K562 (cell line): ENCODE measurements at regions not wholly inside any gene's neighbourhood (a gene's known extent, or its start where the extent isn't known, plus 50 kb on each side); places are given as distances from the start of the nearest gene placed in this dataset.

Experiments used
- ATAC-seq: fragments of 200-7000 bp; cut with Tn5 transposase; 3 replicates; pipeline ENCODE4 v1.9.1; 2020; ENCODE audit warnings: moderate library complexity
- BruUV-seq: library from RNA; stranded (reverse); fragments of 400-500 nt; replicated peaks from 2 replicates; lab custom pipeline; 2021; lab: Mats Ljungman, UMichigan
- CTCF ChIA-PET: fragments of 300-600 bp; formaldehyde crosslinking; extraction: SDS; loops from one replicate; lab custom pipeline; 2021; ENCODE audit warnings: low intra/inter-chr PET ratio; lab: Yijun Ruan, JAX
- POLR2A ChIA-PET: fragments of 300-600, 350-650 bp; sonication (Branson Sonifier 250); formaldehyde crosslinking; extraction: SDS; loops from one replicate; lab custom pipeline; 2021; ENCODE audit warnings: antibody characterized with exemption, inconsistent platforms; lab: Yijun Ruan, JAX
- DNase-seq, 4 experiments: peaks; one replicate each; pipeline versions ENCODE4 v3.0.0 to v3.0.0-alpha.2; 2011 to 2018; ENCODE audit warnings: low spot score in 3 of 4, mixed read lengths in 3 of 4; ENCODE audit errors: extremely low read depth in 1 of 4
- FAIRE-seq: peaks from 2 replicates; lab custom pipeline; 2011; peaks lifted over from hg19 to GRCh38; lab: Jason Lieb, UNC
- H2AFZ ChIP-seq: 2 replicates; pipeline ENCODE4 v1.6.0; 2011; ENCODE audit warnings: low read depth, low read length, control low read depth, inconsistent platforms
- H3K27ac ChIP-seq: fragments of 200-600 bp; 3 replicates; pipeline ENCODE4 v1.8.0; 2011; ENCODE audit warnings: low read depth, mild to moderate bottlenecking, control low read depth, inconsistent platforms, low read length, moderate library complexity, mixed read lengths; ENCODE audit errors: extremely low read depth
- H3K27me3 ChIP-seq, 2 experiments: fragments of 300-600 bp in 1 of 2; 2 replicates in 1 of 2; 3 replicates in 1 of 2; pipeline versions ENCODE4 v1.6.0 to v1.8.0; 2011; ENCODE audit warnings: inconsistent platforms in 2 of 2, low read length in 2 of 2, mild to moderate bottlenecking in 1 of 2, mixed read lengths in 1 of 2, moderate library complexity in 1 of 2; ENCODE audit not compliant: control insufficient read depth in 2 of 2, insufficient read depth in 2 of 2
- H3K36me3 ChIP-seq: fragments of 300-600 bp; 3 replicates; pipeline ENCODE4 v1.8.0; 2011; ENCODE audit warnings: mild to moderate bottlenecking, low read length, inconsistent platforms; ENCODE audit not compliant: control insufficient read depth, insufficient read depth
- H3K4me1 ChIP-seq, 2 experiments: fragments of 200-600 bp in 1 of 2; replicated peaks in 1 of 2; 2 replicates in 1 of 2; 3 replicates in 1 of 2; pipeline versions ENCODE4 v1.5.1 to v1.8.0; 2011; ENCODE audit warnings: inconsistent platforms in 2 of 2, low read length in 2 of 2, mild to moderate bottlenecking in 1 of 2, mixed read lengths in 1 of 2, moderate library complexity in 1 of 2; ENCODE audit not compliant: control insufficient read depth in 2 of 2, insufficient read depth in 2 of 2
- H3K4me2 ChIP-seq: 2 replicates; pipeline ENCODE4 v1.6.1; 2011; ENCODE audit warnings: low read length, control low read depth, inconsistent platforms, mixed read lengths; ENCODE audit not compliant: insufficient read depth
- H3K4me3 ChIP-seq: fragments of 200-600 bp; sonication (generic), shearing (Covaris generic); 2 replicates; pipeline ENCODE4 v1.5.1; 2016; ENCODE audit warnings: control low read depth, inconsistent platforms
- H3K79me2 ChIP-seq: fragments of 200-600 bp; 3 replicates; pipeline ENCODE4 v1.8.0; 2011; ENCODE audit warnings: low read length, inconsistent platforms; ENCODE audit not compliant: control insufficient read depth, insufficient read depth
- H3K9ac ChIP-seq, 2 experiments: 2 replicates each; pipeline versions ENCODE4 v1.6.0 to v1.6.1; 2011; ENCODE audit warnings: low read depth in 2 of 2, low read length in 2 of 2, control low read depth in 1 of 2, inconsistent platforms in 1 of 2, mild to moderate bottlenecking in 1 of 2, mixed read lengths in 1 of 2; ENCODE audit not compliant: insufficient read depth in 1 of 2
- H3K9me1 ChIP-seq: one replicate; pipeline ENCODE4 v1.6.0; 2011; ENCODE audit warnings: inconsistent platforms, mild to moderate bottlenecking, low read length, moderate library complexity; ENCODE audit not compliant: control insufficient read depth, insufficient read depth
- H3K9me3 ChIP-seq: replicated peaks from 2 replicates; pipeline ENCODE4 v1.5.1; 2011; ENCODE audit warnings: low read depth, low read length, inconsistent platforms; ENCODE audit not compliant: control insufficient read depth, insufficient read depth
- H4K20me1 ChIP-seq: replicated peaks from 2 replicates; pipeline ENCODE4 v1.6.1; 2011; ENCODE audit warnings: low read length, inconsistent platforms, mixed read lengths; ENCODE audit not compliant: control insufficient read depth, insufficient read depth
- CTCF ChIP-seq, 3 experiments: IDR thresholded peaks in 2 of 3; conservative IDR thresholded peaks in 1 of 3; 2 replicates each; pipeline ENCODE4 v1.5.1; 2011 to 2012; ENCODE audit warnings: low read length in 3 of 3, mild to moderate bottlenecking in 3 of 3, control low read depth in 2 of 3, improper control_type of control experiment in 1 of 3, inconsistent platforms in 1 of 3, low read depth in 1 of 3, mixed read lengths in 1 of 3, moderate library complexity in 1 of 3; ENCODE audit not compliant: insufficient read depth in 2 of 3
- E2F6 ChIP-seq, 2 experiments: IDR thresholded peaks; 2 replicates each; pipeline ENCODE4 v1.6.1; 2011; ENCODE audit warnings: borderline replicate concordance in 1 of 2, control low read depth in 1 of 2, low read depth in 1 of 2, low read length in 1 of 2, mild to moderate bottlenecking in 1 of 2, mixed read lengths in 1 of 2, moderate library complexity in 1 of 2; ENCODE audit not compliant: insufficient read depth in 1 of 2, insufficient read length in 1 of 2, poor library complexity in 1 of 2, severe bottlenecking in 1 of 2; ENCODE audit errors: extremely low read depth in 1 of 2
- ETV6 ChIP-seq, 3 experiments: fragments of 150-350 bp in 1 of 3; sonication (generic) in 1 of 3; formaldehyde crosslinking in 1 of 3; IDR thresholded peaks; 2 replicates each; pipeline versions ENCODE4 v1.6.1 to v1.8.0; 2014 to 2022; ENCODE audit warnings: borderline replicate concordance in 2 of 3, low read depth in 2 of 3, antibody characterized with exemption in 1 of 3, low read length in 1 of 3, mild to moderate bottlenecking in 1 of 3, missing genetic modification reagents in 1 of 3
- IFI16 ChIP-seq: fragments of 250-450 bp; sonication (Bioruptor Pico); IDR thresholded peaks from 2 replicates; pipeline ENCODE4 v2.1.2; 2022; ENCODE audit warnings: mild to moderate bottlenecking, inconsistent platforms
- MCM7 ChIP-seq, 2 experiments: fragments of 450-650 bp; IDR thresholded peaks; 2 replicates each; pipeline ENCODE4 v1.6.1; 2016 to 2018
- SIRT6 ChIP-seq: IDR thresholded peaks from one replicate; pipeline ENCODE4 v1.6.1; 2012; ENCODE audit warnings: low read depth, mild to moderate bottlenecking, control low read depth, inconsistent platforms, low read length, moderate library complexity
- ZNF133 ChIP-seq: fragments of 250-450 bp; sonication (Bioruptor Pico); IDR thresholded peaks from 2 replicates; pipeline ENCODE4 v1.4.0; 2020; ENCODE audit warnings: mild to moderate bottlenecking
- ZNF639 ChIP-seq, 2 experiments: fragments of 200-800 bp in 1 of 2; sonication (Bioruptor generic) in 1 of 2; sonication (generic) in 1 of 2; formaldehyde crosslinking in 1 of 2; IDR thresholded peaks in 1 of 2; conservative IDR thresholded peaks in 1 of 2; 2 replicates each; pipeline versions ENCODE4 v1.5.0 to v1.6.1; 2016 to 2020; ENCODE audit warnings: missing compliant biosample characterization in 1 of 2, missing genetic modification characterization in 1 of 2, missing genetic modification reagents in 1 of 2
- WGBS: fragments of 100-300 bp; shearing (Covaris generic); methylation state at CpG from one replicate; pipeline ENCODE4 v1.1.6; 2016; ENCODE audit warnings: low coverage, mixed read lengths; ENCODE audit not compliant: insufficient coverage; ENCODE audit errors: missing lambda C conversion rate; 5-methylcytosine and 5-hydroxymethylcytosine counted together
- in situ Hi-C: fragments of 300-500 bp; cut with MboI; formaldehyde crosslinking; loops from 4 replicates; pipeline ENCODE4 v1.15.0; 2018; ENCODE audit warnings: inconsistent platforms, mixed read lengths
- intact Hi-C: fragments of 100-400 bp; cut with micrococcal nuclease; formaldehyde crosslinking; loops from 2 replicates; pipeline ENCODE4 v1.14.2; 2022

GRCh38 chr15:62658498-62658897, 384.0 kb upstream of the TPM1 start:
- H3K9ac ChIP-seq = no peak overlapping the region
- CTCF ChIA-PET = no interaction called here
- H2AFZ ChIP-seq = no peak overlapping the region
- no peaks in the 10 kb centered on the region for H3K9me1 ChIP-seq
- DNase-seq (peak in 1 of 4 experiments; percentile 5), ATAC-seq (peak; percentile 44; the same call in 1 of the 3 replicates), FAIRE-seq (no peak)
- no peaks in the 10 kb centered on the region for H3K9me3 ChIP-seq
- H3K4me2 ChIP-seq = no peak overlapping the region
- TF ChIP-seq IFI16 (no peak), ETV6 (IDR thresholded peaks at IDR 0.05; ENCODE audit: borderline replicate concordance in 1 of 2, low read depth in 2 of 2, low read length in 1 of 2) (peak; percentile 44 to 81; a peak in 3 of 4 replicates), ETV6 (CRISPR knock-in tag; IDR thresholded peaks at IDR 0.05; ENCODE audit: borderline replicate concordance) (no peak), SIRT6 (no peak), MCM7 (IDR thresholded peaks at IDR 0.05) (no peak), ZNF133 (CRISPR knock-in tag) (no peak), E2F6 (IDR thresholded peaks at IDR 0.05; ENCODE audit: borderline replicate concordance in 1 of 2, extremely low read depth in 1 of 2, insufficient read depth in 1 of 2, insufficient read length in 1 of 2, low read depth in 1 of 2, low read length in 1 of 2, poor library complexity in 1 of 2, severe bottlenecking in 1 of 2) (peak in 1 of 2 experiments; percentile 59), ZNF639 (CRISPR knock-in tag; conservative IDR thresholded peaks at IDR 0.05 in 1 of 2, IDR thresholded peaks at IDR 0.05 in 1 of 2) (no peak), CTCF (IDR thresholded peaks at IDR 0.05 in 2 of 3, conservative IDR thresholded peaks at IDR 0.05 in 1 of 3; ENCODE audit: insufficient read depth in 2 of 3, low read depth in 1 of 3, low read length in 3 of 3) (0 out of 6 replicates have a peak, but pooled peaks of 1 of the 3 experiments have one; percentile 13)
- H3K4me1 ChIP-seq = no peaks in the 10 kb centered on the region
- no peak overlapping the region for H3K27ac ChIP-seq
- intact Hi-C loops (no loop called here), in situ Hi-C loops (no loop called here)
- H3K27me3 ChIP-seq = peaks cover 4 to 9% of the 10 kb centered on the region in 2 experiments; a peak in 3 of 5 replicates
- 2% methylated on average over 11 of the region's 11 CpGs for WGBS
- no peaks in the 10 kb centered on the region for H3K79me2 ChIP-seq
- H4K20me1 ChIP-seq = no peaks in the 10 kb centered on the region
- POLR2A ChIA-PET = no interaction called here
- BruUV-seq = no TSS peak
- H3K4me3 ChIP-seq = no peak overlapping the region
- no peaks in the 10 kb centered on the region for H3K36me3 ChIP-seq
